ENCODE measurements at regions not wholly inside any gene's neighbourhood (a gene's known extent, or its start where the extent isn't known, plus 50 kb on each side); places are given as distances from the start of the nearest gene placed in this dataset.

DNA sequence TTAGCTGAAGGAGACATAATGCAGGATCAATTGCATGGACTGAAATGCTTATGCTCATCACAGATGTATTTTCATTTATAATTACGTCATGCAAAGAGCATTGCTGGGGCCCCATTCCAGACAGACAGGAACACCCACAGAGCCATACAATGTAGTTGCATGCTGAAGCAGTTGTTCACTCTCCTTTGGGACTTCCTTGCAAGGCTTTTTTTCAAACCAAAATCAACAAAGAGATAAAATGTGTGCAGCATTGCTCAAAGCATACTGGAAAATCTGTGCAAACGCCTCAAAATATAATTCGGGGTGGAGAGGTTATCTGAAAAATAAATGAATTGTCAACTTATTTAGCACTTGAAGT is 463.2 kb downstream of the CDH2 start:
- DNase-seq: peak in 1 of 2 donors; percentile 77
- TF ChIP-seq POLR2AphosphoS5 (IDR thresholded peaks at IDR 0.05): no peak
- TF ChIP-seq, protein P1, sequence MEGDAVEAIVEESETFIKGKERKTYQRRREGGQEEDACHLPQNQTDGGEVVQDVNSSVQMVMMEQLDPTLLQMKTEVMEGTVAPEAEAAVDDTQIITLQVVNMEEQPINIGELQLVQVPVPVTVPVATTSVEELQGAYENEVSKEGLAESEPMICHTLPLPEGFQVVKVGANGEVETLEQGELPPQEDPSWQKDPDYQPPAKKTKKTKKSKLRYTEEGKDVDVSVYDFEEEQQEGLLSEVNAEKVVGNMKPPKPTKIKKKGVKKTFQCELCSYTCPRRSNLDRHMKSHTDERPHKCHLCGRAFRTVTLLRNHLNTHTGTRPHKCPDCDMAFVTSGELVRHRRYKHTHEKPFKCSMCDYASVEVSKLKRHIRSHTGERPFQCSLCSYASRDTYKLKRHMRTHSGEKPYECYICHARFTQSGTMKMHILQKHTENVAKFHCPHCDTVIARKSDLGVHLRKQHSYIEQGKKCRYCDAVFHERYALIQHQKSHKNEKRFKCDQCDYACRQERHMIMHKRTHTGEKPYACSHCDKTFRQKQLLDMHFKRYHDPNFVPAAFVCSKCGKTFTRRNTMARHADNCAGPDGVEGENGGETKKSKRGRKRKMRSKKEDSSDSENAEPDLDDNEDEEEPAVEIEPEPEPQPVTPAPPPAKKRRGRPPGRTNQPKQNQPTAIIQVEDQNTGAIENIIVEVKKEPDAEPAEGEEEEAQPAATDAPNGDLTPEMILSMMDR (IDR thresholded peaks at IDR 0.05): no peak
- TF ChIP-seq POLR2A (IDR thresholded peaks at IDR 0.05): no peak
- no peak for TF ChIP-seq EP300 (IDR thresholded peaks at IDR 0.05)
- intact Hi-C loops (cut with DNase I; ENCODE audit: low total_unique reads): no loop called here
- Histone ChIP-seq H3K4me1 (no peaks in the 10 kb centered on the region), H3K27ac (no peak overlapping the region), H3K4me3 (no peak overlapping the region), H3K9me3 (peaks cover 0 to 11% (median 0%) of the 10 kb centered on the region in 4 donors), H3K27me3 (no peaks in the 10 kb centered on the region), H3K36me3 (no peaks in the 10 kb centered on the region)
- WGBS, 5 donors: 61 to 71% (median 67%) methylated on average over 3 of the region's 3 CpGs

DNA sequence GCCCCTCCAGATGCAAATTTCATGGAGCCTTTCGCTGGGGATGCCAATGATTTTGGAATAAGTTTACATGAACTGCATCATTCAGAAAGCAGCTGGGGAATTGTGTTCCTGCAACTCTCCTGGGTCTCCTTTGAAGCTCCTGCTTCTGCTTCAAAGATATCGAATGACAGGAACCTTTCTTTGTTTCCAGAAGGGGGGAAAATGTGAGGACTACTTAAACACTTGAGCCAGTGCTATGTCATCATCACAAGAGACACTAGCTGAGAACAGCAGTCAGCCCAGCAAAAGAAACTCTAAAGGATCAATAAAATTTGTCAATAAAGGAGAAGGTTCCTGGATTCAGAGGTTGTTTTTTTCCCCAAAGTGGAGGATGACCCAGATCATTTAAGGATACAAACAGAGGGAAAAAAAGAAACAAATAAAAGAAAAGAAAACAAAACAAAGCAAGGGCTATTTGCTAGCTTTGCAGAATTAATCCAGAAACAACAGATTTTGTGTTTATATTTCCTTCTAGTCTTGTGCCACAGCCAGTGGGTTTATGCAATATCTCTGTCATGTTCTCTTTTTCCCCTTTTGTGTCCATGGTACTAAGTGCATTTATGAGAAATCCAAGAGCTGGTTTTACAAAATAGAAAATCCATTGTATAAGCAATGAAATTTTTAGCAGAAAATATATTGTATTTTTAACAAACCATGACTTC is 463.7 kb downstream of the CDH2 start:
- Histone ChIP-seq H3K27ac (no peak overlapping the region), H3K4me3 (no peak overlapping the region), H3K4me1 (no peaks in the 10 kb centered on the region), H3K27me3 (no peaks in the 10 kb centered on the region), H3K9me3 (peaks cover 0 to 11% (median 0%) of the 10 kb centered on the region in 4 donors), H3K36me3 (no peaks in the 10 kb centered on the region)
- WGBS, 5 donors: 49 to 62% (median 53%) methylated on average over 2 of the region's 2 CpGs
- DNase-seq: no peak
- TF ChIP-seq EP300 (IDR thresholded peaks at IDR 0.05) (no peak), POLR2AphosphoS5 (IDR thresholded peaks at IDR 0.05) (no peak), POLR2A (IDR thresholded peaks at IDR 0.05) (no peak)
- TF ChIP-seq, protein P1 (IDR thresholded peaks at IDR 0.05): no peak
- intact Hi-C loops (cut with DNase I; ENCODE audit: low total_unique reads): no loop called here

DNA sequence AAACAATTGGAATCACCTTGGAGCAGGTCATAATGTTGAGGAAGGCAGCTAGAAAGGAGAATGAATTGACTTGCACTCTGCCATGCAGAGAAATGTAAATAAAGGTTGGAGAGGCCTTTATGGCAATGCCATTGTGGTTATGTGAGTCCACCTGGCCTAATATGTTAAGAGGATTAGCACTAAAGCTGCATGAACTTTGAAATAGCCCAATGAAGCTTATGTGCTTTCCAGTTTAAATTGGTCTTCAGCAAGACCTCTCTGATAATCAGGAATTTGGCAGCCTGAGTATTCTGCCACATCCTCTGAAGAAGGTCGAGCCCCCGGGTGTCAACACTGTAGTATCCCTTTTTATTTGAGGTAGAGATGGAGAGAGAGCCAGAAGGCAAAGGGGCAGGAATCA is 464.9 kb downstream of the CDH2 start:
- Histone ChIP-seq H3K4me1 (no peaks in the 10 kb centered on the region), H3K9me3 (peaks cover 0 to 11% (median 0%) of the 10 kb centered on the region in 4 donors), H3K4me3 (no peak overlapping the region), H3K36me3 (no peaks in the 10 kb centered on the region), H3K27ac (no peak overlapping the region), H3K27me3 (no peaks in the 10 kb centered on the region)
- intact Hi-C loops (cut with DNase I; ENCODE audit: low total_unique reads): no loop called here
- no peak for TF ChIP-seq POLR2A (IDR thresholded peaks at IDR 0.05)
- TF ChIP-seq EP300 (IDR thresholded peaks at IDR 0.05): no peak
- TF ChIP-seq POLR2AphosphoS5 (IDR thresholded peaks at IDR 0.05): no peak
- 39 to 68% (median 49%) methylated on average over 2 of the region's 2 CpGs for WGBS, 5 donors
- DNase-seq: no peak

DNA sequence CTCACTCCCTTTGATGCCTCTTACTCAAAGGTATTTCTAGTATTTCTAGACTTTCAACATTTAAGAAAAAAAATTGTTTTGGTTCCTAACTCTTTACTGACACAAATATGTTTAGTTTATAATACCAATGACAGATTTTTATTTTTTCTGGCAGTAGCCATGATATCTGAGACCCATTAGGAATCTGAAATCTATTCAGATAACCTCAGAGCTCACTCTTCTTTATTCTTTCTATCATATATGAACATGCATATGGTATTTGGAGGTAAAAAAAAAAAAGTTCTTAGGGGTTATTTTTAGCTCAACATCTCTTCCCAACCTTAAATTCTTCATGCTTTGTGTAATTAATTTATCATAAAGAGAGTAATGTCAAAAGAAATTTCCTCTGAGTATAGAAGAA is 465.5 kb downstream of the CDH2 start:
- Histone ChIP-seq H3K36me3 (no peaks in the 10 kb centered on the region), H3K27ac (no peak overlapping the region), H3K4me3 (no peak overlapping the region), H3K27me3 (no peaks in the 10 kb centered on the region), H3K4me1 (no peaks in the 10 kb centered on the region), H3K9me3 (peaks cover 0 to 11% (median 0%) of the 10 kb centered on the region in 4 donors)
- intact Hi-C loops (cut with DNase I; ENCODE audit: low total_unique reads): no loop called here
- TF ChIP-seq POLR2AphosphoS5 (IDR thresholded peaks at IDR 0.05) (no peak), EP300 (IDR thresholded peaks at IDR 0.05) (no peak), POLR2A (IDR thresholded peaks at IDR 0.05) (no peak)
- TF ChIP-seq, protein P1 (IDR thresholded peaks at IDR 0.05): no peak
- no peak for DNase-seq

DNA sequence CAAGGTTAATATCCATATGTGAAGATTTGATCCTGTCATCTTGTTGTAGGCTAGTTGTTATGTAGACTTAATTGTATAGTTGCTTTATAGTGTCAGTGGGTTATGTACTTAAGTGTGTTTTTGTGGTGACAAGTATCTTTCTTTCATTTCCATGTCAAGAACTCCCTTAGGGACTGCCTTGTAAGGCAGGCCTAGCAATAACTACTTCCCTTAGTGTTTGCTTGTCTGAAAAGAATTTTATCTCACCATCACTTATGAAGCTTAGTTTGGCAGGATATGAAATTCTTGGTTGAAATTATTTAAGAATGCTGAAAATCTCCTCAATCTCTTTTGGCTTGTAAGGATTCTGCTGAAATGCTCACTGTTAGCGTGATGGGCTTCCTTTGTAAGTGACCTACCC is 467.6 kb downstream of the CDH2 start:
- Histone ChIP-seq H3K36me3 (no peaks in the 10 kb centered on the region), H3K4me3 (no peak overlapping the region), H3K4me1 (no peaks in the 10 kb centered on the region), H3K27me3 (no peaks in the 10 kb centered on the region), H3K9me3 (peaks cover 0 to 11% (median 0%) of the 10 kb centered on the region in 4 donors), H3K27ac (no peak overlapping the region)
- TF ChIP-seq EP300 (IDR thresholded peaks at IDR 0.05) (no peak), POLR2AphosphoS5 (IDR thresholded peaks at IDR 0.05) (no peak), POLR2A (IDR thresholded peaks at IDR 0.05) (no peak)
- TF ChIP-seq, protein P1 (IDR thresholded peaks at IDR 0.05): no peak
- intact Hi-C loops (cut with DNase I; ENCODE audit: low total_unique reads): no loop called here
- 73 to 92% (median 88%) methylated on average over 1 of the region's 1 CpG for WGBS, 5 donors
- DNase-seq: no peak
